Activated CD8-positive, alpha-beta T cell treated with anti-CD3 and anti-CD28 coated beads for 36 hours (primary cell): ENCODE measurements at regions not wholly inside any gene's neighbourhood (a gene's known extent, or its start where the extent isn't known, plus 50 kb on each side); places are given as distances from the start of the nearest gene placed in this dataset.

ENCODE experiments used
- ATAC-seq: fragments of 200-7000 bp; cut with Tn5 transposase; one replicate; pipeline ENCODE4 v1.10.0; 2021; ENCODE audit warnings: mild to moderate bottlenecking, moderate library complexity
- CTCF ChIA-PET: fragments of 350-600 bp; sonication (Branson Sonifier 250); formaldehyde crosslinking; loops from one replicate; lab custom pipeline; 2021; ENCODE audit warnings: antibody characterized with exemption; lab: Charles Lee
- POLR2A ChIA-PET: fragments of 350-600 bp; sonication (Branson Sonifier 250); formaldehyde crosslinking; loops from one replicate; lab custom pipeline; 2021; ENCODE audit warnings: antibody characterized with exemption; lab: Charles Lee
- DNase-seq: peaks from one replicate; pipeline ENCODE4 v3.0.0-alpha.2; 2020
- H3K27ac Mint-ChIP-seq: one replicate; pipeline ENCODE4 v1.8.0; 2021; ENCODE audit warnings: mild to moderate bottlenecking, mixed read lengths
- H3K27me3 Mint-ChIP-seq: one replicate; pipeline ENCODE4 v1.8.0; 2021; ENCODE audit warnings: mixed read lengths
- H3K36me3 Mint-ChIP-seq: one replicate; pipeline ENCODE4 v1.8.0; 2021; ENCODE audit warnings: low read depth, mixed read lengths
- H3K4me1 Mint-ChIP-seq: one replicate; pipeline ENCODE4 v1.8.0; 2021; ENCODE audit warnings: low read depth, mixed read lengths
- H3K4me3 Mint-ChIP-seq: one replicate; pipeline ENCODE4 v1.8.0; 2021; ENCODE audit warnings: mild to moderate bottlenecking, moderate library complexity, mixed read lengths
- H3K9me3 Mint-ChIP-seq: one replicate; pipeline ENCODE4 v1.8.0; 2021; ENCODE audit warnings: mixed read lengths
- intact Hi-C: fragments of 100-400 bp; cut with micrococcal nuclease; formaldehyde crosslinking; loops from one replicate; pipeline ENCODE4 v1.10.0; 2022
- TF ChIP-seq, protein P1 (sequence below): fragments of 200-600 bp; IDR thresholded peaks from one replicate; pipeline ENCODE4 v1.8.0; 2022; ENCODE audit warnings: antibody characterized with exemption, mild to moderate bottlenecking

DNA sequence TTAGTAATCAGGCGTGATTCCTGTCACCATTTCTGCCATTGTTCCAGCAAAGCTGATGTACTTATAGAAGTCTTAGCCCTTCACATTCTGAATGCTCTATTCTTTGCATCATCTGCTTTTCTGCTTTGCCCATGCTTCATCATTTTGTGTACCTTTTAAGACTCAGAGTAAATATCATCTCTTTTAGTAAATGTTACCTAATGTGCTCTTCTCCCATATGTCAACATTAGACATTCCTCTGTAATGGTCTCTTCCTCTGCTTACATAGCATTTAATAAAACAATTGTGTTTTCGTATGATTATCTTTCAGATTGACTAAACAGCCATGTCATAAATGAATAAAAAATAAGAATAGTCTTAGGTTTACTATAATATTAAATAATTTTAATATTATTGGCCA lies 719.6 kb upstream of the GRM3 start:
- TF ChIP-seq, protein P1, sequence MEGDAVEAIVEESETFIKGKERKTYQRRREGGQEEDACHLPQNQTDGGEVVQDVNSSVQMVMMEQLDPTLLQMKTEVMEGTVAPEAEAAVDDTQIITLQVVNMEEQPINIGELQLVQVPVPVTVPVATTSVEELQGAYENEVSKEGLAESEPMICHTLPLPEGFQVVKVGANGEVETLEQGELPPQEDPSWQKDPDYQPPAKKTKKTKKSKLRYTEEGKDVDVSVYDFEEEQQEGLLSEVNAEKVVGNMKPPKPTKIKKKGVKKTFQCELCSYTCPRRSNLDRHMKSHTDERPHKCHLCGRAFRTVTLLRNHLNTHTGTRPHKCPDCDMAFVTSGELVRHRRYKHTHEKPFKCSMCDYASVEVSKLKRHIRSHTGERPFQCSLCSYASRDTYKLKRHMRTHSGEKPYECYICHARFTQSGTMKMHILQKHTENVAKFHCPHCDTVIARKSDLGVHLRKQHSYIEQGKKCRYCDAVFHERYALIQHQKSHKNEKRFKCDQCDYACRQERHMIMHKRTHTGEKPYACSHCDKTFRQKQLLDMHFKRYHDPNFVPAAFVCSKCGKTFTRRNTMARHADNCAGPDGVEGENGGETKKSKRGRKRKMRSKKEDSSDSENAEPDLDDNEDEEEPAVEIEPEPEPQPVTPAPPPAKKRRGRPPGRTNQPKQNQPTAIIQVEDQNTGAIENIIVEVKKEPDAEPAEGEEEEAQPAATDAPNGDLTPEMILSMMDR = no peak
- H3K9me3 Mint-ChIP-seq = peaks cover 12% of the 10 kb centered on the region
- H3K27ac Mint-ChIP-seq = no peak overlapping the region
- H3K36me3 Mint-ChIP-seq = no peaks in the 10 kb centered on the region
- no peak for DNase-seq
- H3K27me3 Mint-ChIP-seq = no peaks in the 10 kb centered on the region
- CTCF ChIA-PET = no interaction called here
- H3K4me1 Mint-ChIP-seq = no peaks in the 10 kb centered on the region
- intact Hi-C loops = no loop called here
- POLR2A ChIA-PET = no interaction called here
- ATAC-seq = no peak
- H3K4me3 Mint-ChIP-seq = no peak overlapping the region

DNA sequence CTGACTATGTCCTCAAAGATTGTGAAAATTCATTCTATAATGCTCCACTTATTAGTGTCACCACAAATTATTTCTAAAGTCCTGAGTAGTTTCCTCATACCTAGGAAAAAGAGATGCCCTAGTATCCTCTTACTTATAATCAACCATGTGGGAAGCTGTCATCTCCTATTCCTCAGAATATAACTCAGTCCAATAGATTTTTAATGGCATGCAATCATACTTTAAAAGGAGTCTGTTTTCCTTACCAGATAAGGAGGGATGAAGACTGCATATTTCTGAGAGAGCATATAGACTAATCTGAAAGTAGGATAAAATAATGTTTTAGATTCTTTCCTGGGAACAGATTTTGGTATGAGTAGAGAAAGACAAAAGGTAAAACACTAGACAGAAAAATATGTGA lies 727.7 kb upstream of the GRM3 start:
- no peak for DNase-seq
- H3K36me3 Mint-ChIP-seq = no peaks in the 10 kb centered on the region
- intact Hi-C loops = no loop called here
- H3K27ac Mint-ChIP-seq = no peak overlapping the region
- H3K27me3 Mint-ChIP-seq = no peaks in the 10 kb centered on the region
- ATAC-seq = no peak
- TF ChIP-seq, protein P1 = no peak
- H3K9me3 Mint-ChIP-seq = peaks cover 8% of the 10 kb centered on the region
- no peak overlapping the region for H3K4me3 Mint-ChIP-seq
- ChIA-PET CTCF (no interaction called here), POLR2A (no interaction called here)
- H3K4me1 Mint-ChIP-seq = no peaks in the 10 kb centered on the region

DNA sequence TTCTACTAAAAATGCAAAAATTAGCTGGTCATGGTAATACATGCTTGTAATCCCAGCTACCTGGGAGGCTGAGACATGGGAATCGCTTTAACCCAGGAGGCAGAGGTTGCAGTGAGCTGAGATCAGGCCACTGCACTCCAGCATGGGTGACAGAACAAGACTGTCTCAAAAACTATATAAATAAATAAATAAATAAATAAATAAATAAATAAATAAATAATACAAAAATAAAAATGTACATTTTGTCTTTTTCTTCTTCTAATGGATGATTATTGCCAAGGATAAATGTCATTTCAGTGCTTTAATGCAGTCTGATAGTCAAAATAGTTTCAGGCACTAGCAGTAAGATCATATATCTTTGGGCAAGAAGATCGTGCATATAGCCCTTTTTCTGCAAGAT lies 727.6 kb upstream of the SEMA3D start:
- no peak overlapping the region for H3K27ac Mint-ChIP-seq
- TF ChIP-seq, protein P1 = no peak
- POLR2A ChIA-PET = no interaction called here
- H3K4me1 Mint-ChIP-seq = no peaks in the 10 kb centered on the region
- no peaks in the 10 kb centered on the region for H3K36me3 Mint-ChIP-seq
- H3K27me3 Mint-ChIP-seq = no peaks in the 10 kb centered on the region
- CTCF ChIA-PET = no interaction called here
- H3K4me3 Mint-ChIP-seq = no peak overlapping the region
- DNase-seq (no peak), ATAC-seq (no peak)
- intact Hi-C loops = no loop called here
- H3K9me3 Mint-ChIP-seq = peaks cover 3% of the 10 kb centered on the region

DNA sequence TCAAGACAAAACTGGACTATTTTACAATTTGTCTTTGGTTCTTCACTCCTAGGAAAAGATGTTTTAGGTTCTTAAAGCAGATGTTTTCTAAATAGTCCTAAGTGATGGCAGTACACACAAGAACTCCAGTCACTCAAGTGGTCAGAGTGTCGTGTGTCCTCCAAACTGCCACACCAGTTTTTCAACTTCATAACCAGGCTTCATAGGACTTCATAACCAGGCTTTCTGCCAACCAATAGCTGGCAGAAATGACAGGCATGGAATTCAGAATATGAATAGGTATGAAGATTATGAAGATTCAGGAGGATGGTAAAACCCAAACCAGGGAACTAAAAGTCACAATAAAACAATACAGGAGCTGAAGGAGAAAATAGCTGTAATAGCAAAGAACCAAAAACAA lies 721.2 kb upstream of the SEMA3D start:
- TF ChIP-seq, protein P1 = no peak
- intact Hi-C loops = no loop called here
- DNase-seq (no peak), ATAC-seq (no peak)
- POLR2A ChIA-PET = no interaction called here
- Mint-ChIP-seq H3K36me3 (no peaks in the 10 kb centered on the region), H3K4me1 (no peaks in the 10 kb centered on the region), H3K4me3 (no peak overlapping the region), H3K9me3 (peaks cover 5% of the 10 kb centered on the region), H3K27me3 (no peaks in the 10 kb centered on the region), H3K27ac (no peak overlapping the region)
- CTCF ChIA-PET = no interaction called here

DNA sequence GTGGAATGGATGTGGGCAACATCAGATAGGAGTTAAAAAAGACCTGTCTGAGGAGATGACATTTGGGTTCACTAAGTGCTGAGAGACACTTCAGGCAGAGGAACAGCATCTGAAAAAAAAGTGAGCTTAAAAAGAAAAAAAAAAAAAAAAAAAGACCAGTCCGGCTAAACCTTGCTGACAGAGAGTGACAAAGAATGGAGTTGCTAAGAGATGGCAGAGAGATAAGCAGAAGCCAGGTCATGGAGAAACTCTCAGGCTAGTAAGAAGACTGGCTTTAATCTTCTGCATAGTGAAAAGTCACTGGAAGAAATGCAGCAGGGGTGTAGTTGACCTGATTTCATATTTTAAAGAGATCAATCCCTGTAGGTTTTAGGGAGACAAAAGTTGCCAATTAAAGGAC lies 711.1 kb upstream of the SEMA3D start:
- no peaks in the 10 kb centered on the region for H3K27me3 Mint-ChIP-seq
- no peaks in the 10 kb centered on the region for H3K4me1 Mint-ChIP-seq
- H3K4me3 Mint-ChIP-seq = no peak overlapping the region
- DNase-seq (no peak), ATAC-seq (no peak)
- TF ChIP-seq, protein P1 = no peak
- intact Hi-C loops = no loop called here
- no peaks in the 10 kb centered on the region for H3K9me3 Mint-ChIP-seq
- no peak overlapping the region for H3K27ac Mint-ChIP-seq
- no peaks in the 10 kb centered on the region for H3K36me3 Mint-ChIP-seq
- ChIA-PET CTCF (no interaction called here), POLR2A (no interaction called here)
